8988T (cell line): ENCODE measurements at regions not wholly inside any gene's neighbourhood (a gene's known extent, or its start where the extent isn't known, plus 50 kb on each side); places are given as distances from the start of the nearest gene placed in this dataset.
"Not testable (repeated sequence)": the region's sequence is repeated elsewhere in the genome, so short reads cannot be mapped to it uniquely, and the experiment has no call there.

Experiments used
- DNase-seq: peaks from one replicate; pipeline ENCODE4 v3.0.0; 2011

GRCh38 chr6:48475275-48475674, 364.3 kb upstream of the PTCHD4 start:
- DNase-seq, result no peak

- DNase-seq, result no peak
Observed at GRCh38 chr6:48474830-48475229, 363.8 kb upstream of the PTCHD4 start.

GRCh38 chr6:48474136-48474535, 363.1 kb upstream of the PTCHD4 start:
- DNase-seq, result no peak

- no peak for DNase-seq
Observed at GRCh38 chr6:48472535-48472934, 361.5 kb upstream of the PTCHD4 start.

- DNase-seq, result no peak
Observed at GRCh38 chr6:48472091-48472490, 361.1 kb upstream of the PTCHD4 start.

- no peak for DNase-seq
Observed at GRCh38 chr6:48471326-48471725, 360.3 kb upstream of the PTCHD4 start.

GRCh38 chr6:48449002-48449401, 338.0 kb upstream of the PTCHD4 start:
- DNase-seq, result no peak

- no peak for DNase-seq
Observed at GRCh38 chr6:48447251-48447650, 336.3 kb upstream of the PTCHD4 start.

GRCh38 chr6:48429610-48430009, 318.6 kb upstream of the PTCHD4 start:
- DNase-seq, result no peak

- DNase-seq, result no peak
Observed at GRCh38 chr6:48429021-48429420, 318.0 kb upstream of the PTCHD4 start.

GRCh38 chr6:48426636-48427035, 315.6 kb upstream of the PTCHD4 start:
- DNase-seq, result no peak

GRCh38 chr6:48423640-48424365, 312.8 kb upstream of the PTCHD4 start:
- no peak for DNase-seq

GRCh38 chr6:48419992-48420391, 309.0 kb upstream of the PTCHD4 start:
- DNase-seq, result no peak

- DNase-seq, result no peak
Observed at GRCh38 chr6:48417927-48418326, 306.9 kb upstream of the PTCHD4 start.

GRCh38 chr6:48412656-48413055, 301.7 kb upstream of the PTCHD4 start:
- no peak for DNase-seq

GRCh38 chr6:48404927-48405326, 293.9 kb upstream of the PTCHD4 start:
- no peak for DNase-seq

- no peak for DNase-seq
Observed at GRCh38 chr6:48403587-48403986, 292.6 kb upstream of the PTCHD4 start.

- no peak for DNase-seq
Observed at GRCh38 chr6:48401016-48401415, 290.0 kb upstream of the PTCHD4 start.

- no peak for DNase-seq
Observed at GRCh38 chr6:48397887-48398286, 286.9 kb upstream of the PTCHD4 start.

GRCh38 chr6:48389146-48390043, 278.4 kb upstream of the PTCHD4 start:
- no peak for DNase-seq

GRCh38 chr6:48388044-48388443, 277.0 kb upstream of the PTCHD4 start:
- DNase-seq, result no peak

GRCh38 chr6:48378884-48379407, 267.9 kb upstream of the PTCHD4 start:
- no peak for DNase-seq

- no peak for DNase-seq
Observed at GRCh38 chr6:48377115-48377514, 266.1 kb upstream of the PTCHD4 start.

GRCh38 chr6:48371226-48371625, 260.2 kb upstream of the PTCHD4 start:
- not testable (repeated sequence) for DNase-seq
